ENCODE measurements at regions not wholly inside any gene's neighbourhood (a gene's known extent, or its start where the extent isn't known, plus 50 kb on each side); places are given as distances from the start of the nearest gene placed in this dataset.

DNA sequence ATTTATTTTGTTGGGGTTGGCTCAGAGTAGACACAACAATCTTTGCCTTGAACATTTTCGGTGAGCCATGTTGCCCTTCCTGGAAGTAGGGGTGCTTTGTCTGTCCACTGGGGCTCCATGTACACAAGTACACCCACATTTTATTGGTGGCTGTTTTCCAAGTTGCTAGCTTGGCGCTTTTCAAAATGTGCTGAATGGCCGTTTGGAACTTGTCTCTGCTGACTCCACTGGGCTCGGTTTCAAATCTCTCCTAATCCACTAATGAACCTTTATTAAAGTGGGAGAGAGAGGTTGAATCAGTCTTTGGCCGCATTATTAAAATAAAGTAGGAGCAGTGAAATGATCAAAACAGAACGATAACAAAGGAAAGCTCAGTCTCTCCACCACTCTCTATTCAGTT, 64.6 kb upstream of the TAF11L2 start:
- no peak for DNase-seq

DNA sequence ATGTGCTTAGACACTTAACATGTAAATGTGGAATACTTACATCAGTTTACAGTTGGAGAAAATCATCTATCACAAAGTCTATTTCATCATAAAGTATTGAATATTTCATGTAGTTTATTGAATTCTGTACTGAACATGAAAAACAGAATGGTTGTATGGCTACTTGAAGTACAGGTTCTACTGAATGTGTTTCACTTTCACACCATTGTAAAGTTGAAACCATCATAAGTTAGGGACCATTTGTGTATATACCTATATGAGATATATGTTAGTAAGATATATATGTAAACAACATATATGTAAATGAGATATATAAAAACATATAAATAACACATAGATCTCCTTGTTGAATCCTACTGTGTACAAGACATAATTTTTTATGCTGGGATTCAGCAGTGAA, 63.0 kb upstream of the TAF11L2 start:
- DNase-seq = no peak

DNA sequence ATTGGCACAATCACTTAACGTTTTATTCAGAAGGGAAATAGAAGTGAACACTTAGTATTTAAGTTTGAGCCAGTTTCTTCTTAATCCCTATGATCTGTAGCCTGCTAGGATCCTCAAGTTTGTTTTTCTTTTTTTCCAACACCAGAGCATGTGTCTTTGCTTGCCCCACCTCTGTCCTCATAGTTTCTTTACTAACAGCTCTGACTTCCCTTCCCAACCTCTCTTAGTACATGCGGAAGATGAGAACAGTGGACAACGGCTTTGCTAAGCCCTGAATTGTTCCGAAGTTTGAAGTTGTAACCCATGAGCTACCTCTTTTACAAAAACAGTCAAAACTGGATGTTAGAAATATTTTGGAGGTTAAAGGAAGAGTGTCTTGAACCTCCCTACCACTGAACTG, 61.7 kb upstream of the TAF11L2 start:
- DNase-seq = no peak

- no peak for DNase-seq
Measured at GRCh38 chr5:17436761-17437221, 61.2 kb upstream of the TAF11L2 start.

- no peak for DNase-seq
Measured at GRCh38 chr5:17438027-17438426, 60.0 kb upstream of the TAF11L2 start.

- DNase-seq = no peak
Measured at GRCh38 chr5:17439956-17440355, 58.1 kb upstream of the TAF11L2 start.

DNA sequence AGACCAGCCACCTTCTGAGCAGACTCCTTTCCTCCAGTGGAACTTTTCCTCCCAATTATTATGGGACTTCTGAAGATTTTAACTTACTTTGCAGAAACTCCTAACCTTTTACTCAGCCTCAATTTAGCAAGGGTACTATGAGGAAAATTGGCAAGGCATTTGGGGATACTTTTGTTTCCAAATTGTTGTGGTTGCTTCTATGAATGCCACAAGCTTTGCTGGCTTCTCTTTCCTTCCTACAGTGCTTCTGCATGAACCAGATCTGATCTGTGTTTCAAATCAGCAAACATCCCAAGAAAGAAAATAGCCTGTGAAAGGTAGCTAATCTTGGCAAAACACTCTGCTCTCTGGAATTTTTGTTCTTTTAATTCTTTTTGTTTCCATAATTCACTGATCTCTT, 57.3 kb upstream of the TAF11L2 start:
- DNase-seq = no peak

GRCh38 chr5:17441351-17441750, 56.7 kb upstream of the TAF11L2 start:
- no peak for DNase-seq

GRCh38 chr5:17443333-17444130, 54.5 kb upstream of the TAF11L2 start:
- peak; percentile 21 for DNase-seq

DNA sequence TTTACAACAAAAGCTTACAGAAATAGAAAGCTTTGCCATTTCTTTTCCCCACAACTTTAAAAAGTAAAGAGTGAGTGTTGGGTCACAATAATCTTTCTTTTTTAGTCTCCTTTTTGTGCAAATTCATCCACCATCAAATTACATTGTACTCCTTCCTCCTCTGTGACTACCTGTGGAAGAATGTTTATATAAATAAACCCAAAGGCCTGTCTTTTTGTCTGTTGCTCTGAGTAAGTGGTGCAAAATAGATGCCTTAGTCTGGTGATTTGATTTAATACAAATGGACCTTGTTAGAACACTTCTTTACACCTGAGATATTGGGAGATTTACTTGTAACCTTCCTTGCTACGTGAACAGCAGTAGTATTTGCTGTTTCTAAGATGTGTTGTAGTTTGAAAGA, 53.5 kb upstream of the TAF11L2 start:
- DNase-seq = no peak

- no peak for DNase-seq
Measured at GRCh38 chr5:17445185-17445584, 52.8 kb upstream of the TAF11L2 start.
